Parathyroid adenoma (tissue), 2 donors: ENCODE measurements at regions not wholly inside any gene's neighbourhood (a gene's known extent, or its start where the extent isn't known, plus 50 kb on each side); places are given as distances from the start of the nearest gene placed in this dataset.

Experiments used
- H2AFZ ChIP-seq: fragments of 300-600 bp; sonication (generic); one replicate; pipeline ENCODE4 v1.7.0; 2017; ENCODE audit warnings: antibody characterized with exemption, mild to moderate bottlenecking
- H3K27ac ChIP-seq: fragments of 300-600 bp; sonication (generic); one replicate; pipeline ENCODE4 v1.7.0; 2017
- H3K27me3 ChIP-seq: fragments of 300-600 bp; sonication (generic); one replicate; pipeline ENCODE4 v1.7.0; 2017; ENCODE audit warnings: low read length; ENCODE audit not compliant: control insufficient read depth, insufficient read depth
- H3K36me3 ChIP-seq: fragments of 300-600 bp; sonication (generic); one replicate; pipeline ENCODE4 v1.7.0; 2017; ENCODE audit warnings: low read length; ENCODE audit not compliant: control insufficient read depth, insufficient read depth
- H3K4me1 ChIP-seq: fragments of 300-600 bp; sonication (generic); one replicate; pipeline ENCODE4 v1.7.0; 2017; ENCODE audit warnings: control low read depth
- H3K4me2 ChIP-seq: fragments of 300-600 bp; sonication (generic); one replicate; pipeline ENCODE4 v1.7.0; 2017; ENCODE audit warnings: low read length
- H3K4me3 ChIP-seq: fragments of 300-600 bp; sonication (generic); one replicate; pipeline ENCODE4 v1.7.0; 2017; ENCODE audit warnings: low read depth, low read length
- H3K79me2 ChIP-seq: fragments of 300-600 bp; sonication (generic); one replicate; pipeline ENCODE4 v1.7.0; 2017; ENCODE audit warnings: control low read depth
- H3K9ac ChIP-seq: fragments of 300-600 bp; sonication (generic); one replicate; pipeline ENCODE4 v1.7.0; 2017; ENCODE audit warnings: mild to moderate bottlenecking
- H3K9me3 ChIP-seq: fragments of 300-600 bp; sonication (generic); one replicate; pipeline ENCODE4 v1.7.0; 2017; ENCODE audit warnings: low read length; ENCODE audit not compliant: control insufficient read depth
- TF ChIP-seq, protein P1 (sequence below): fragments of 300-600 bp; sonication (generic); IDR thresholded peaks from one replicate; pipeline ENCODE4 v1.7.0; 2017; ENCODE audit warnings: antibody characterized with exemption, mild to moderate bottlenecking
- donor health status: primary hyperparathyroidism.

DNA sequence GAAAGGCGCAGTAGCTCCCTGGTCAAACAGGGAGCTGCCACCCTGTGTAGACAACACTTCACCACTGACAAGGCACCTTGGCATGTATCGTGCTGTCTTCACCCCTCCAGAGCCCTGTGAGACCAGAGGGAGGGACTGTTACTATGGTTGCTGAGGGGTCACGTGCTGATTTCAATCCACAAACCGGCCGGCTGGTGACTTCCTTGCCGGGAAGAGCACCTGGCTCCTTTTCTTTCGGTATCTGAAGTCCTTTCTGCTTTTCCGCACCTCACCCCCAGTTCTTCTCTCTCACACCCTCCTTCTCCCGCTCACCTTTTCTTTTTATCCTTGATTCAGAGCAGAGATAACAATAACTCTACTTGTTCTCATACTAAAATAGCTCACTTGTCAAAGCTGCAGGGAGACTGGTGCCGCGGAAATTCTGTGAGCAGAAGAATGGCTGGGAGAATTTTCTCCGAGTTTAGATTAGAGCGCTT is 327.2 kb downstream of the ZSWIM6 start:
- H3K27me3 ChIP-seq = no peaks in the 10 kb centered on the region
- no peaks in the 10 kb centered on the region for H3K36me3 ChIP-seq
- H3K4me3 ChIP-seq = no peak overlapping the region
- no peak overlapping the region for H3K9ac ChIP-seq
- TF ChIP-seq, protein P1, sequence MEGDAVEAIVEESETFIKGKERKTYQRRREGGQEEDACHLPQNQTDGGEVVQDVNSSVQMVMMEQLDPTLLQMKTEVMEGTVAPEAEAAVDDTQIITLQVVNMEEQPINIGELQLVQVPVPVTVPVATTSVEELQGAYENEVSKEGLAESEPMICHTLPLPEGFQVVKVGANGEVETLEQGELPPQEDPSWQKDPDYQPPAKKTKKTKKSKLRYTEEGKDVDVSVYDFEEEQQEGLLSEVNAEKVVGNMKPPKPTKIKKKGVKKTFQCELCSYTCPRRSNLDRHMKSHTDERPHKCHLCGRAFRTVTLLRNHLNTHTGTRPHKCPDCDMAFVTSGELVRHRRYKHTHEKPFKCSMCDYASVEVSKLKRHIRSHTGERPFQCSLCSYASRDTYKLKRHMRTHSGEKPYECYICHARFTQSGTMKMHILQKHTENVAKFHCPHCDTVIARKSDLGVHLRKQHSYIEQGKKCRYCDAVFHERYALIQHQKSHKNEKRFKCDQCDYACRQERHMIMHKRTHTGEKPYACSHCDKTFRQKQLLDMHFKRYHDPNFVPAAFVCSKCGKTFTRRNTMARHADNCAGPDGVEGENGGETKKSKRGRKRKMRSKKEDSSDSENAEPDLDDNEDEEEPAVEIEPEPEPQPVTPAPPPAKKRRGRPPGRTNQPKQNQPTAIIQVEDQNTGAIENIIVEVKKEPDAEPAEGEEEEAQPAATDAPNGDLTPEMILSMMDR = no peak
- H3K79me2 ChIP-seq = no peaks in the 10 kb centered on the region
- H3K9me3 ChIP-seq = no peaks in the 10 kb centered on the region
- no peak overlapping the region for H2AFZ ChIP-seq
- no peak overlapping the region for H3K27ac ChIP-seq
- no peak overlapping the region for H3K4me2 ChIP-seq
- H3K4me1 ChIP-seq = no peaks in the 10 kb centered on the region

DNA sequence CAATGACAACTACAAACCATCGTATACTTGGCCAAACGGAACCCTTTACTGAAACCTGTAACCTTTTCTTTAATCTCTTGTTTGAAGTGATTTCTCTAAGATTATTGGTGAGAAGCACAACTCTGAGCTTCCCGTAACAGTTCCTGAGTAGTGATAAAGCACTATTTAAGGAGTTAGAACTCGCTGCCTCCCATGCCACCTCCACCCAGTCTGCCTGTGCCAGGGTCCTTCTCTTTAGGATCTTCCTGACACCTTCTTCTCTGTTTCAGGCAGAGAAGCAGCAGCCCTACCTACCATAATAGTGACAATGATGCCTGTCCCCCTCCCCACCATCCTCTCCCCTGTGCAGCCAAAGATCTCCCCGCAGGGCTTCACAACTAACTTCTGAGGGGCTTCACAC is 330.6 kb downstream of the ZSWIM6 start:
- Histone ChIP-seq H3K9me3 (no peaks in the 10 kb centered on the region), H3K9ac (no peak overlapping the region), H3K27ac (no peak overlapping the region), H3K4me2 (no peak overlapping the region), H3K4me1 (no peaks in the 10 kb centered on the region), H3K79me2 (no peaks in the 10 kb centered on the region), H3K4me3 (no peak overlapping the region), H3K27me3 (no peaks in the 10 kb centered on the region), H3K36me3 (no peaks in the 10 kb centered on the region), H2AFZ (no peak overlapping the region)
- TF ChIP-seq, protein P1 = no peak

DNA sequence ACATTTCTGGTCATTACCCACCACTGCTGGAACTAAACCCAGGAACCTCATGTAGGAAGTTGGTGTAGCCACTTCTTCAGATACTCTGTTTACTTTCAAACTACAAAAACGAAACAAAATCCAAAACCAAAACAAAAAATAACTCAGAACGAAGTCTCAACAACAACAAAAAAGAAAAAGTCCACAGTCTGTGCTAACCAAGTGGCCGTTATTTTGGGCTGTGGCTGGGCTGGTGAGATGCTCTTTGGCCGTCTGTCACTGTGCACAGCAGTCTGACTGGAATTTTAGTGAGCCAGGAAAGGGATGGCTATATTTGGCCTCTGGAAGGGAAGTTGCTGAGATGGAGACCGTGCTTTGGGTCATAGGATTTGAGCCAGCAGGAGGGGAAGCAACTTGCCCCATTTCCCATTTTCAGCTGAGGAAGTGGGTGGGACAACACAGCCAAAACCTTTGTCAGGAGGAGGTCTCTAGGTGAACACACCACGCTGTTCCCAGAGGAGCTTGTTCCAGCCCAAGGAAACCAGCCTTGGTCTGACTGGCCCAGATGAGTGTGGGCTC is 334.1 kb downstream of the ZSWIM6 start:
- Histone ChIP-seq H3K9ac (no peak overlapping the region), H3K4me3 (no peak overlapping the region), H3K9me3 (no peaks in the 10 kb centered on the region), H3K27ac (no peak overlapping the region), H2AFZ (no peak overlapping the region), H3K4me2 (no peak overlapping the region), H3K4me1 (no peaks in the 10 kb centered on the region), H3K27me3 (no peaks in the 10 kb centered on the region), H3K79me2 (no peaks in the 10 kb centered on the region), H3K36me3 (no peaks in the 10 kb centered on the region)
- TF ChIP-seq, protein P1 = no peak

DNA sequence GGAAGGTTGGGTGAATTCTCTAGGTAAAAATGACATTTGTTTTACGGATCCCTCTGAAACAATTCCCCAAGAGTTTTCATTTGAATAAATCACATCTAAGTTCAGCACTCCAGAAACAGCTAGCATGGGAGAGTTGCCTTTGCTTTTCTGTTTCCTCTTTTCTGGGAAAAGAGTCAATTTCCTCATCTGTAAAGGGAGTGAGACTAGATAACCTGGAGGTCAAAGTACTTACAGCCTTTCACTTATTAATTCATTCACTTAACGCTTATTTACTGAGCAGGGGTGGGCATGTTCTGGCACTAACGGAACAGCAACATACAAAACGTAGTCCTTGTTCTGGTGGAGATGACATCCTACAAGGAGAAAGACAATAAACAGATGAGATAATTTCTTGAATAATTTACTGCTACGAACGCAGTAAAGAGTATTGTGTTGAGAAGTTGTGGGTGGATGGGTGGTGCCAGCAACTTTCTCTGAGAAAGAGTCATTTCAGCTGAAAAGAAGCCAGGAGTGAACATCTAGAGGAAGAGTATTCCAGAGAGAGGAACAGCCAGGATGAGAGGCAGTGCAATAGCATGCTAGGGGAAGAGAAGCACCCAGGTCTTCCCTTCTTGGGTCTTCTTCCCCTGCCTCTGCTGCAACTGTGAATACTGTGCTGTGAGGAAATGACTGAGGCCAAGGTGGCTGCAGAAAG is 335.6 kb downstream of the ZSWIM6 start:
- TF ChIP-seq, protein P1 = no peak
- no peaks in the 10 kb centered on the region for H3K79me2 ChIP-seq

DNA sequence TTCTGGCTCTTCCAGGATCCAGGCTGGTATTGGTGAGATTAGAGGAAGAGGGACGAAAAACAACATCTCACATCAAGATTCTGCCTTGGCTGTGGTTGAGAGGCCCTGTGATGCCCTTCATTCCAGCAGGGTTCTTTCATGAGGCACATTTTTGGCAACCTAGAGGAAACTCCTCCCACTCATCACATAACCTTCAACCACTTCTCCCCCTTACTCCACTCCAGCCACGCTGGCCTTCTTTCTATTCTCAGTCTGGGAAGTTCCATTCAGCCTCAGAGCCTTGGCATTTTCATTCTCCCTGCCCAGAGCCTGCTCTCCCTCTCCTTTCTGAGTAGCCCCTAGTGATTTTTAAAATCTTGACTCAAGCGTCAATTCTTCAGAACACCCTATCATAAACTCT is 337.5 kb downstream of the ZSWIM6 start:
- Histone ChIP-seq H3K4me1 (no peaks in the 10 kb centered on the region), H3K4me2 (no peak overlapping the region), H3K27ac (no peak overlapping the region), H3K4me3 (no peak overlapping the region), H3K79me2 (no peaks in the 10 kb centered on the region), H3K9ac (no peak overlapping the region), H3K9me3 (no peaks in the 10 kb centered on the region), H3K27me3 (no peaks in the 10 kb centered on the region), H3K36me3 (no peaks in the 10 kb centered on the region), H2AFZ (no peak overlapping the region)
- TF ChIP-seq, protein P1 = no peak

More for the DNA sequence above, 335.6 kb downstream of the ZSWIM6 start:
- no peak overlapping the region for H3K4me3 ChIP-seq
- H3K9ac ChIP-seq = no peak overlapping the region
- no peak overlapping the region for H3K27ac ChIP-seq
- H3K27me3 ChIP-seq = no peaks in the 10 kb centered on the region
- H3K36me3 ChIP-seq = no peaks in the 10 kb centered on the region
- H2AFZ ChIP-seq = no peak overlapping the region
- no peak overlapping the region for H3K4me2 ChIP-seq
- H3K9me3 ChIP-seq = no peaks in the 10 kb centered on the region
- no peaks in the 10 kb centered on the region for H3K4me1 ChIP-seq
